Loucy (cell line): ENCODE measurements at regions not wholly inside any gene's neighbourhood (a gene's known extent, or its start where the extent isn't known, plus 50 kb on each side); places are given as distances from the start of the nearest gene placed in this dataset.

Source experiments
- H2AFZ ChIP-seq: fragments of 200-600 bp; sonication (generic); 2 replicates; pipeline ENCODE4 v1.6.0; 2016; ENCODE audit warnings: antibody characterized with exemption, mild to moderate bottlenecking, low read length, moderate library complexity
- H3F3A ChIP-seq: fragments of 200-600 bp; 2 replicates; pipeline ENCODE4 v1.6.0; 2016; ENCODE audit warnings: antibody characterized with exemption, low read depth, mild to moderate bottlenecking
- H3K27me3 ChIP-seq: fragments of 200-600 bp; sonication (generic); 2 replicates; pipeline ENCODE4 v1.6.1; 2014; ENCODE audit warnings: low read length, mild to moderate bottlenecking; ENCODE audit not compliant: insufficient read depth, poor library complexity, severe bottlenecking
- H3K36me3 ChIP-seq: fragments of 200-600 bp; sonication (generic); 2 replicates; pipeline ENCODE4 v1.6.1; 2016; ENCODE audit warnings: low read length; ENCODE audit not compliant: insufficient read depth
- H3K4me1 ChIP-seq: fragments of 200-600 bp; sonication (generic); 2 replicates; pipeline ENCODE4 v1.5.1; 2014; ENCODE audit warnings: low read length, mild to moderate bottlenecking; ENCODE audit not compliant: insufficient read depth, poor library complexity, severe bottlenecking
- H3K4me2 ChIP-seq: fragments of 200-600 bp; sonication (generic); 2 replicates; pipeline ENCODE4 v1.6.0; 2014; ENCODE audit warnings: antibody characterized with exemption, low read length, low read depth, mild to moderate bottlenecking; ENCODE audit not compliant: poor library complexity, severe bottlenecking
- H3K4me3 ChIP-seq: fragments of 200-600 bp; sonication (generic); 2 replicates; pipeline ENCODE4 v1.5.1; 2014; ENCODE audit warnings: low read length, mild to moderate bottlenecking, mixed read lengths; ENCODE audit not compliant: poor library complexity, severe bottlenecking
- H3K79me2 ChIP-seq: fragments of 200-600 bp; sonication (generic); 2 replicates; pipeline ENCODE4 v1.6.1; 2014; ENCODE audit warnings: low read length; ENCODE audit not compliant: insufficient read depth
- H3K9ac ChIP-seq: fragments of 200-600 bp; sonication (generic); 2 replicates; pipeline ENCODE4 v1.6.0; 2014; ENCODE audit warnings: mild to moderate bottlenecking, low read depth, low read length, moderate library complexity; ENCODE audit not compliant: poor library complexity, severe bottlenecking
- H3K9me2 ChIP-seq: fragments of 200-600 bp; sonication (generic); replicated peaks from 2 replicates; pipeline ENCODE4 v1.6.1; 2016; ENCODE audit warnings: low read depth, low read length, mixed read lengths
- H3K9me3 ChIP-seq: fragments of 200-600 bp; sonication (generic); 2 replicates; pipeline ENCODE4 v1.6.1; 2014; ENCODE audit warnings: mild to moderate bottlenecking, antibody characterized with exemption, low read length, low read depth; ENCODE audit not compliant: insufficient read depth
- H4K20me1 ChIP-seq: fragments of 200-600 bp; sonication (generic); 2 replicates; pipeline ENCODE4 v1.6.0; 2014; ENCODE audit warnings: antibody characterized with exemption, low read length, mild to moderate bottlenecking; ENCODE audit not compliant: insufficient read depth, poor library complexity, severe bottlenecking
- CTCF ChIP-seq: fragments of 200-600 bp; sonication (generic); conservative IDR thresholded peaks from 2 replicates; pipeline ENCODE4 v1.5.1; 2014; ENCODE audit warnings: mild to moderate bottlenecking, antibody characterized with exemption, low read length
- EZH2phosphoT487 ChIP-seq: fragments of 200-600 bp; IDR thresholded peaks from 2 replicates; pipeline ENCODE4 v1.6.1; 2018; ENCODE audit warnings: antibody characterized with exemption, mild to moderate bottlenecking, moderate library complexity, borderline replicate concordance

- H3K4me1 ChIP-seq: no peaks in the 10 kb centered on the region
- no peak overlapping the region for H3K4me2 ChIP-seq
- no peaks in the 10 kb centered on the region for H3K36me3 ChIP-seq
- no peaks in the 10 kb centered on the region for H3F3A ChIP-seq
- no peaks in the 10 kb centered on the region for H3K9me3 ChIP-seq
- H3K79me2 ChIP-seq: no peaks in the 10 kb centered on the region
- TF ChIP-seq CTCF: no peak
- H3K9ac ChIP-seq: no peak overlapping the region
- H2AFZ ChIP-seq: no peak overlapping the region
- H3K4me3 ChIP-seq: no peak overlapping the region
- no peaks in the 10 kb centered on the region for H3K27me3 ChIP-seq
- H3K9me2 ChIP-seq: no peaks in the 10 kb centered on the region
- no peaks in the 10 kb centered on the region for H4K20me1 ChIP-seq
Measured at GRCh38 chr14:66420251-66421006, 65.7 kb upstream of the CCDC196 start.

- Histone ChIP-seq H3K4me3 (no peak overlapping the region), H2AFZ (no peak overlapping the region), H4K20me1 (no peaks in the 10 kb centered on the region), H3F3A (no peaks in the 10 kb centered on the region), H3K27me3 (no peaks in the 10 kb centered on the region), H3K79me2 (no peaks in the 10 kb centered on the region), H3K4me1 (no peaks in the 10 kb centered on the region), H3K9me3 (no peaks in the 10 kb centered on the region), H3K9me2 (no peaks in the 10 kb centered on the region), H3K36me3 (no peaks in the 10 kb centered on the region), H3K4me2 (no peak overlapping the region), H3K9ac (no peak overlapping the region)
- no peak for TF ChIP-seq CTCF
Measured at GRCh38 chr14:66421990-66422946, 63.9 kb upstream of the CCDC196 start.

GRCh38 chr14:66425402-66425801 is 60.8 kb upstream of the CCDC196 start:
- no peak overlapping the region for H3K4me2 ChIP-seq
- no peak overlapping the region for H2AFZ ChIP-seq
- no peaks in the 10 kb centered on the region for H3K79me2 ChIP-seq
- TF ChIP-seq CTCF (no peak), EZH2phosphoT487 (no peak)
- no peaks in the 10 kb centered on the region for H4K20me1 ChIP-seq
- H3K27me3 ChIP-seq: no peaks in the 10 kb centered on the region
- no peaks in the 10 kb centered on the region for H3K36me3 ChIP-seq
- no peaks in the 10 kb centered on the region for H3F3A ChIP-seq
- H3K9me3 ChIP-seq: no peaks in the 10 kb centered on the region
- H3K4me3 ChIP-seq: no peak overlapping the region
- H3K9ac ChIP-seq: no peak overlapping the region
- H3K9me2 ChIP-seq: no peaks in the 10 kb centered on the region
- no peaks in the 10 kb centered on the region for H3K4me1 ChIP-seq
